ENCODE measurements at regions not wholly inside any gene's neighbourhood (a gene's known extent, or its start where the extent isn't known, plus 50 kb on each side); places are given as distances from the start of the nearest gene placed in this dataset.

DNA sequence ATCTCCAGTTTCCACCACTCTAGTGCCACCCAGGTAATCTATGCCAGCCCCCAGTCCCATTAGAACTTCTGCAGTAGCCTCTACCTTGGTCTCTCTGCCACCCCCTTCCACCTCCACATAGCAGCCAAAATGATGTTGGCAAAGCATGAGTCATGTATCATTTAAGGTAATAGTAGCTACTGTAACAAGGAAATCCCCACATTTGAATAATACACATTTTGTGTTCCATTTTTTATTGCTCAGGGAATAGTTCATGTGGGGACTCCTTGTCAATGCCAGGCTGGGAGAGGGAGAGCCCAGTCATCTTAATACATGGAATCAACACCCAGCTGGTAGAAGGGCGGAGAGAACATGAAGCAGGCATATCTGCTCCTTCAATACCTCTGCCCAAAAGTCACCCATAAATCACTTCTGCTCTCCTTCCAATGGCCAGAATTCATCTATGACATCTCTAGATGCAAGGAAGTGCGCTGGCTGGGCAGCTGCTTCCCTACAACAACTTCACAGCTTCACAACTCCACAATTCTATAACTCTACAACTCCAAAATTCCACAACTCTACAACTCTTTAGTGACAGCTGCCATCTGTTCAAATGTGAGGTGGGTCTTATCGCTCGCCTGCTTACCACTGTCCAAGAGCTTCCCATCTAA lies 70.6 kb upstream of the GLS start:
- no peak for DNase-seq

DNA sequence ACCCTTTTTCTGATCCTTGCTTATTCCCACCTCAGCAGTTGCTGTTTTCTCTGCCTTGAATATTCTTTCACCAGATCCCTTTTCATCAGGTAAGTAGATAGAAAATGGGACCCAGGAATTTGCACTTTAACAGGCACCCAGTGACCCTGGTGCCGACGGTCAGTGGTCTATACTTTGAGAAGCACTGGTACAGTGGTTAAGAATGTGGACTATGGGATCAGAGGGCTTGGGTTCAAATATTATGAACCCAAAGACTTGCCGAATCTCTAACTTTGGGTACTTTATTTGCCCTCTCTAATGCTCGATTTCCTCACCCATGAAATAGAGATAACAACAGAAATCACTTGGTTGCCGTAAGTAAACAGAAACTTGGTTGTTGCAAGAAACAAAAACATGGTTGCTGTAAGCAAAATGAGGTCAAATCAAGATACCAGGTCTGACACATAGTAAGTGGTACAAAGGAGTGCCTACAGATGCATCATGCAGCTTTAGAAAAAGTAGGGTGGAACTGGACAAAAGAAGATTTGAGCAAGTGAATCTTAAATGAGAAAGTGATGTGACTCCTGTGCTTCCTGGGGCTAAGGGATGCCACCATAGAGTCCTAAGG lies 69.5 kb upstream of the GLS start:
- no peak for DNase-seq

DNA sequence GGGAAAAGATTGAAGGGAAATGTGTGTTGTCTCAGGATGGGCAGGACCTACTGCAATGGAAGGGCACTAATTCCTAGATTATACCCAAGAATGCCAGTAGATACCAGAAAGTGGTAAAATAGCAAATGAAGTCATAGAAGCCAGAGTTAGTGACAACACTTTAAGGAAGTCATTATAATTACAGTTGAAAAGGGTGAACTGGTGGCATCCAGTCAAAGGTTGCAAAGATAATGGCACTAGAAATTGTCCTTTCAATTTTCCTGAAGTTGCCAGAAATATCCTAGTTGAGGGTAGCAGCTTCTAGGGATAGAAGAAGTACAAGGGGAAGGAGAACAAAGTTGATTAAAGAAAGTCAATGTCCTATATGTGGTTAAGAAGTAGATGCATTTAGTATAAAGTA lies 68.8 kb upstream of the GLS start:
- DNase-seq: no peak

DNA sequence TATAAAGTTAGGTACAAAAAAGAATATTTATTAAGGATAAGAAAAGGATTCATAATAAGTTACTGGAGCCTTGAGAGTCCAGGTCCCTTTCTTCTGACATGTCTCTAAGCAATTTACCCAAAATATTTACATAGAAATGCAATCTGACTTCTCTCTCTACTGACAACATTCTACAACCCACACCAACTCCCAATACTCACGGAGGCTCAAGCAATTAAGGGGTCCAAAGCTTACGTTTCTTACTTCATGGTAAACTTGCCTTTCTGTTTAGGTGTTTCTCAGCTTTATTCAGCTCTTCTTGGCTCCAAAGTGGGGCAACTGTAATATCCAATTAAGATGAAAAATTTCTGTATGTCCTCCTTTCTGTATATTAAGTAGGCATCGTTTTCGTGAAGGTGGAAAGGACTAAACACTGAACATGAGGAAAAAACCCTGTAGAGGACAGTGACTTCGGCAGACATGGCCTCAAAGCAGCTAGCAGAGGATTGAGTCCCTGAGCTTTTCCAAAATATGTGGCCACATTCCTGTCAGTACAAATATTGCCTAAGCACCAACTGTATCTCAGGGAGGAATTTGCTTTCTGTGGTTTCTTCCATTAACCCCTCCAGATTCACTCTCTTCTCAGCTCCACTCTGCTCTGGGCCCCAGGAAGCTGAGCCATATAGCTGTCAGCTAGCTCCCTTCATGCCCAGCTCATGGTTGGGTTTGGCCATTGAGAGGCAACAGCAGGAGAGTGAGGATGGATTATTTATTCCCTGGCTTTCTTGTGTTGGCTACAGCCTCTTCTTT lies 67.9 kb upstream of the GLS start:
- DNase-seq: no peak

DNA sequence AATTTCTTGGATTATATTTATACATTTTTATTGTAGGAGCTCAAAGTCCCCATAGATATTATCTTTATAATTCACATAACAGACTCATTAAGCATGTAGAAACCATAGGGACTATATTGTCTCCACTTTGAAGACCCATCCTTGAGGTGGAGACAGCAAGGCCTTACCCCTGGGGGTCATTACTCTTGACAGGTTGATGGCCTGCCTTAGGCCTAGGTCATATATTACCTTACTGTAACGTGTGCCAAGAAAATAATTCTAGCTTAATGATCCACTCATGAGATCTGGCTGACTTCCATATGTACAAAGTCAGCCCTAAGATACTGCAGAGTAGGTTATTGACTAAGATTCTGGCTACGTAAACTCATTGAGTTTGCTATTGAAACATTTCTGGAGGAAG lies 65.4 kb upstream of the GLS start:
- DNase-seq: no peak

DNA sequence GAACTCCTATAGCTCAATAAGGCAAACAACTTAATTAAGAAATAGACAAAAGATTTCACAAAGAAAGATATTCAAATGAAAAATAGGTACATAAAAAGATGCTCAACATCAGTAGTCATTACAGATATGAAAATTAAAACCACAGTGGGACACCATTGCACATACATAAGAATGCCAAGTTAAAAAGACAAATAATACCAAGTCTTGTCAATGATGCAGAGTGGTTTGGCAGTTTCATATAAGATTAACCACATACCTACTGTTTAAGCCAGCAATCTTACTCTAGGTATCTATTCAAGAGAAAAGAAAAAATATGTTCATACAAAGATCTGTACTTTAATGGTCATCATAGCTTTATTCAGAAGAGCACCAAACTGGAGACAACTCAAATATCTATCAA lies 63.5 kb upstream of the GLS start:
- DNase-seq: no peak

DNA sequence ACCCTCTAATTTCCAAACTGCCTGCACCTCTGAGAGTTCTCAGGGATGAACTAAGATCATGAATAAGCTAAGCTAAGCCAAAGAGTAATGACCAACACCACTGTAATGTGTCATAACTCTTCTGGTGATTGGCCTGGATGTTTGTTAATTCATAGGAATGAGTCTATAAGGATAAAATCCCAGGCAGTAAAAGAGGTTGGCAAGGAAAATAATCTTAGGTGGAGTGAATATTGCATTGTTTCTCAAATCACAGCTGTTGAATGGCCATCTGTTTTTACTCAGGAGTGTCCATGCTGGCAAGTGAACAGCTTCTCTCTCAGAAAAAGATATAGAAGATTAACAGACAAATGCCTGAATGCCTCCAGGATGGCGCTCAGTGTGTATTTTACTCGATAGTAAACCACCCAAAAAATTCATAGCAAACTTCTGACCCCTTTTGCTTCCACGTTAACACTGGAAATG lies 60.8 kb upstream of the GLS start:
- DNase-seq: no peak

DNA sequence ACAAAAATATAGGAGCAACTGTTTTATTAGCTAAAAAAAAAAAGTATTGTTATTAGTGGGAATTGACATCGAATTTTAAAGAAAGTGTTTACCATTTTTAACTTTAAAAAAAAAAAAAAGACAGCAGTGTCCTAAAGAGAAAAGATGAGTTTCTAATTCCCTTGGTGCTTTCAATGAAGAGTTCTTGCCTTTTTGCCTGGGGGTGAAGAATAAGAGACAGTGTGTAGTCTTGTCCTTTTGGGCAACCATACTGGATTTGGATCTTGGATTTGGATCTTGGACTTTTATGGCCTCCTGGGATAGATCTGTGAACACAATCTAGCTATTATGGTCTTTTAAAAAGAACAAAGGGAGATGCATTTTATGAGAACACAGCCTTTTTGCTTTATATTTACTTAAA lies 60.2 kb upstream of the GLS start:
- no peak for DNase-seq

DNA sequence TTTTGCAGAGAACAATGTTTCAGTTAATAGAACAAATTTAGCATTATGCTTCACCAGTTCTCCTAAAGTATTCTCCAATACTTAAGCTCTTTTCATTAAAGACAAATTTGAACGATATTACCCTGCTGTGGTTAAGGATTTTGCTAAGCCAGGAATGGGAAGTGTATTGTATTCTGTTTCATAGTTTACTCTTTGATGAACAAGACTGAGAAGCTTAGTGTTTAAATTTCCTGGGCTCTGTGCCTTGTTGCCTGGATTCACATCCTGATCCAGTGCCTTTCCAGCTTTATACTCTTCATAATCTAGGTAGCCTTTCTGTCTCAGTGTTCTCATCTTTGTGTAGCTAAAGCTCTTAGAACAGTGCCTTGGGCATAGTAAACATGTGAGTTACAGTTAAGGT lies 58.6 kb upstream of the GLS start:
- DNase-seq: no peak

DNA sequence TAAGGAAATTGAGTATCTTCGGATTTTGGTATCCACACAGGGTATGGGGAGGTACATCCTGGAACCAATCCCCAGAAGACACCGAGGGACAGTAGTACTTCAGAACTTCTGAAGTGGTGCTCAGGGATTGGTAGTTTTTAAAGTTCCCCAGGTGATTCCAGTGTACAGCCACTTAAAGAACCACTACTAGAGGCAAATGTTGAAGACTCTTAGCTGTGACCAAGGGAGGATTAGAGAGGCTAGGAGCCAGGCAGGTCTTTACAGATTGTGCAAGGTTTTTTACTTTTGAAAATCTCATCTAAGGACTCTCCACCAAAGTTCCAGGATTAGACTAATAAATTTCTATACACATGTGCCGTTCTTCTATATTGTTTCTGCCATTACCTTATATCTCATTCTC lies 52.9 kb upstream of the GLS start:
- DNase-seq: no peak

DNA sequence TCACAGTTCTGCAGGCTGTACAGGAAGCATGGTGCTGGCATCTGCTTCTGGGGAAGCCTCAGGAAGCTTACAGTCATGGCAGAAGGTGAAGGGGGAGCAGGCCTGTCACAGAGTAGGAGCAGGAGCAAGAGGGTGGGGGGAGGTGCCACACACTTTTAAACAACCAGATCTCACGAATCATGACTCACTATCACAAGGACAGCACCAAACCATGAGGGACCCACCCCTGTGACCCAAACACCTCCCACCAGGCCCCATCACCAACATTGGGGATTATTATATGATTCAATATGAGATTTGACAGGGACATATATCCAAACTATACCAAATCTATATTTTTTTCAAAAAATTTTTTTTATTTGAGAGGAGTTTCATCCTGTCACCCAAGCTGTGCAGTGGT lies 51.0 kb upstream of the GLS start:
- no peak for DNase-seq

All from suppressor macrophage (primary cell).